ENCODE measurements at regions not wholly inside any gene's neighbourhood (a gene's known extent, or its start where the extent isn't known, plus 50 kb on each side); places are given as distances from the start of the nearest gene placed in this dataset.

DNA sequence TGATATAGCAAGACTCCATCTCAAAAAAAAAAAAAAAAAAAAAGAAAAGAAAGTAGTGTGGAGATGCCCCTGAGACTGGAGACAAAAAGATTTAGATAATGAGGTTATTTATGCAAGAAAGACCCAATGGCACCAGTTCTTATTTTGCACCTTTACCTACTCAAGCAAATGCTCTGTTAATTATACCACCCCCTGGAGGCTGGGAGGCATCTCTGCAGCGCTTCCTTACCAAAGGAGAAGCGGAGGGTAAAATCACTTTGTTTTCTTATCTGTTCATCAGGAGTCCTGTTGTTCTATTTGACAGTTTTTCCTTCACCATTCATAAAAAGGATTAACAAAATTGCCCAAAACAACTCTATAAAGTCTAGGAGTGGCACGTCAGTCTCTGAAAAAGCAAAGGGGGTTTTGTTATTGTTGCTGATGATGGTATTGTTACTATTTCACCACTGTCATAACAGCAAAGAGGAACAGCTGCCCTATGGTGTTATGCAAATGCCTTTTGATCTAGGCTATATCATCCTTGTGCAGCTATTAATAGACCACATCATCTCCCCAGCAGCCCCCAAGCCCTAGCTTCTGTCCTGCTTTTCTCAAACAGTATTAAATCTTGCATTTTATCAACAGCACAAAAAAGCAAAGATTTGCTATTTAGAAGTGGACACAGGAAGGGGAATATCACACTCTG is 174.0 kb downstream of the PALM2AKAP2 start:
- H3K4me3 ChIP-seq (ENCODE audit: insufficient read depth, low read depth, low read length), result no peak overlapping the region
- H3K9ac ChIP-seq (ENCODE audit: low read depth, low read length), result no peak overlapping the region

More for the DNA sequence above, 174.0 kb downstream of the PALM2AKAP2 start:
- Histone ChIP-seq H3K9me3 (ENCODE audit: control insufficient read depth, insufficient read depth, low read length) (no peaks in the 10 kb centered on the region), H3K27ac (ENCODE audit: insufficient read depth, low read length) (no peak overlapping the region), H2AK9ac (replicated peaks; ENCODE audit: low read depth, low read length, poor library complexity) (no peak overlapping the region), H2AK5ac (ENCODE audit: low read depth, low read length) (no peak overlapping the region), H3K36me3 (ENCODE audit: control insufficient read depth, insufficient read depth, low read length) (no peaks in the 10 kb centered on the region; the same call in 1 of the 2 replicates), H3K4me2 (ENCODE audit: low read depth, low read length) (no peak overlapping the region), H2BK15ac (ENCODE audit: low read depth, low read length) (no peak overlapping the region), H4K20me1 (ENCODE audit: insufficient read depth, low read length) (no peaks in the 10 kb centered on the region), H3K23ac (ENCODE audit: low read depth, low read length) (no peak overlapping the region), H4K8ac (ENCODE audit: low read depth in 2 of 2, low read length in 2 of 2) (no peak overlapping the region), H3K4me1 (ENCODE audit: control insufficient read depth, insufficient read depth, low read length) (peaks cover 2% of the 10 kb centered on the region; the same call in 1 of the 2 replicates), H2AFZ (replicated peaks; ENCODE audit: low read length, poor library complexity) (no peak overlapping the region), H3K14ac (replicated peaks; ENCODE audit: low read depth, low read length) (no peak overlapping the region), H3K18ac (ENCODE audit: low read depth, low read length) (no peak overlapping the region), H3K79me1 (ENCODE audit: low read depth in 1 of 2, low read length in 2 of 2) (peaks cover 3 to 16% of the 10 kb centered on the region in 2 experiments), H3K9me1 (ENCODE audit: insufficient read depth, low read length) (no peaks in the 10 kb centered on the region), H2BK5ac (ENCODE audit: low read depth, low read length, poor library complexity, severe bottlenecking) (no peak overlapping the region), H3K27me3 (ENCODE audit: control insufficient read depth, insufficient read depth, low read length) (no peaks in the 10 kb centered on the region), H4K5ac (ENCODE audit: low read depth, low read length) (no peak overlapping the region), H2BK120ac (ENCODE audit: low read depth, low read length) (no peak overlapping the region), H3K4ac (ENCODE audit: low read depth, low read length) (no peak overlapping the region), H3K56ac (ENCODE audit: extremely low read depth, insufficient read depth, low read length) (no peak overlapping the region), H2BK20ac (ENCODE audit: low read depth, low read length) (no peak overlapping the region), H4K91ac (ENCODE audit: insufficient read depth, low read depth, low read length) (no peak overlapping the region)
- in situ Hi-C loops (cut with MboI; ENCODE audit: low sequenced_read_pairs) (no loop called here), intact Hi-C loops (cut with micrococcal nuclease) (no loop called here), dilution Hi-C loops (cut with HindIII; ENCODE audit: low sequenced_read_pairs, unreplicated experiment) (no loop called here)
- no TSS peak for BruUV-seq (replicated peaks)
- TF ChIP-seq NFE2L2 (IDR thresholded peaks at IDR 0.05; ENCODE audit: low read depth, low read length), result no peak
- TF ChIP-seq, protein P1, sequence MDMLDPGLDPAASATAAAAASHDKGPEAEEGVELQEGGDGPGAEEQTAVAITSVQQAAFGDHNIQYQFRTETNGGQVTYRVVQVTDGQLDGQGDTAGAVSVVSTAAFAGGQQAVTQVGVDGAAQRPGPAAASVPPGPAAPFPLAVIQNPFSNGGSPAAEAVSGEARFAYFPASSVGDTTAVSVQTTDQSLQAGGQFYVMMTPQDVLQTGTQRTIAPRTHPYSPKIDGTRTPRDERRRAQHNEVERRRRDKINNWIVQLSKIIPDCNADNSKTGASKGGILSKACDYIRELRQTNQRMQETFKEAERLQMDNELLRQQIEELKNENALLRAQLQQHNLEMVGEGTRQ (IDR thresholded peaks at IDR 0.05; ENCODE audit: low read depth, low read length), result no peak
- CTCF ChIA-PET, result no interaction called here
- POLR2A ChIA-PET (ENCODE audit: unreplicated experiment), result no interaction called here
- ATAC-seq (ENCODE audit: low read depth) (no peak), DNase-seq (no peak)
- WGBS, 2 experiments (ENCODE audit: extremely low coverage in 2 of 2, insufficient read length in 1 of 2), result no CpG with 5 or more reads among the region's 3 CpGs

Data from IMR-90 (cell line).